HCT116 (cell line): ENCODE measurements at regions not wholly inside any gene's neighbourhood (a gene's known extent, or its start where the extent isn't known, plus 50 kb on each side); places are given as distances from the start of the nearest gene placed in this dataset.

Experiments
- ATAC-seq: fragments of 200-7000 bp; cut with Tn5 transposase; 2 replicates; pipeline ENCODE4 v1.9.1; 2020; ENCODE audit warnings: mild to moderate bottlenecking, moderate library complexity
- BruUV-seq: library from RNA; stranded (reverse); fragments of 400-500 nt; replicated peaks from 2 replicates; lab custom pipeline; 2021; lab: Mats Ljungman, UMichigan
- CTCF ChIA-PET: fragments of 300-600 bp; sonication (Branson Sonifier 250); formaldehyde crosslinking; loops from one replicate; lab custom pipeline; 2021; ENCODE audit warnings: antibody characterized with exemption; lab: Charles Lee
- POLR2A ChIA-PET: fragments of 300-600, 350-600 bp; sonication (Branson Sonifier 250); formaldehyde crosslinking; loops from one replicate; lab custom pipeline; 2021; ENCODE audit warnings: antibody characterized with exemption; lab: Charles Lee
- RAD21 ChIA-PET, 2 experiments: fragments of 300-600 bp; sonication (Branson Sonifier 250); formaldehyde crosslinking; loops; one replicate each; lab custom pipeline; 2023; ENCODE audit warnings: low total read pairs in 2 of 2; ENCODE audit not compliant: uncharacterized antibody in 2 of 2, unreplicated experiment in 2 of 2, low non-redundant PET in 1 of 2; lab: Charles Lee
- DNase-seq: peaks from one replicate; pipeline ENCODE4 v3.0.0-alpha.2; 2010; ENCODE audit warnings: low read depth, low spot score
- H2AFZ ChIP-seq: fragments of 200-600 bp; shearing (Covaris generic), sonication (generic); 2 replicates; pipeline ENCODE4 v1.6.1; 2017; ENCODE audit warnings: low read depth, mixed run types, mixed read lengths, antibody characterized with exemption, low read length; ENCODE audit not compliant: poor library complexity, severe bottlenecking
- H3K27ac ChIP-seq: 2 replicates; pipeline ENCODE4 v1.5.1; 2012; ENCODE audit warnings: low read depth, low read length
- H3K27me3 ChIP-seq: fragments of 200-600 bp; sonication (generic); 2 replicates; pipeline ENCODE4 v1.6.1; 2016; ENCODE audit warnings: mixed run types, low read length, mixed read lengths; ENCODE audit not compliant: insufficient read depth
- H3K36me3 ChIP-seq, 2 experiments: fragments of 200-500 bp in 1 of 2; fragments of 200-600 bp in 1 of 2; sonication (Bioruptor generic) in 1 of 2; sonication (generic) in 1 of 2; 2 replicates each; pipeline versions ENCODE4 v1.5.1 to v1.6.1; 2014 to 2016; ENCODE audit warnings: low read length in 2 of 2, inconsistent platforms in 1 of 2, mixed read lengths in 1 of 2, mixed run types in 1 of 2; ENCODE audit not compliant: insufficient read depth in 2 of 2, control insufficient read depth in 1 of 2
- H3K4me1 ChIP-seq, 2 experiments: fragments of 200-600 bp in 1 of 2; sonication (generic) in 1 of 2; 2 replicates each; pipeline versions ENCODE4 v1.5.1 to v1.6.1; 2012 to 2017; ENCODE audit warnings: low read length in 2 of 2, inconsistent platforms in 1 of 2, mild to moderate bottlenecking in 1 of 2, mixed read lengths in 1 of 2, mixed run types in 1 of 2, moderate library complexity in 1 of 2; ENCODE audit not compliant: insufficient read depth in 2 of 2, control insufficient read depth in 1 of 2
- H3K4me2 ChIP-seq: fragments of 200-600 bp; sonication (generic); 2 replicates; pipeline ENCODE4 v1.6.1; 2017; ENCODE audit warnings: mixed run types, low read length, mixed read lengths
- H3K4me3 ChIP-seq, 2 experiments: fragments of 200-600 bp in 1 of 2; sonication (generic) in 1 of 2; replicated peaks in 1 of 2; 2 replicates each; pipeline ENCODE4 v1.5.1; 2011 to 2016; ENCODE audit warnings: low read length in 2 of 2, control low read depth in 1 of 2, low read depth in 1 of 2, mild to moderate bottlenecking in 1 of 2, mixed read lengths in 1 of 2, mixed run types in 1 of 2
- H3K79me2 ChIP-seq: fragments of 200-600 bp; sonication (generic); 2 replicates; pipeline ENCODE4 v1.6.1; 2017; ENCODE audit warnings: mild to moderate bottlenecking, mixed run types, low read length, moderate library complexity, mixed read lengths; ENCODE audit not compliant: insufficient read depth
- H3K9ac ChIP-seq: fragments of 200-600 bp; sonication (generic); 2 replicates; pipeline ENCODE4 v1.6.1; 2016; ENCODE audit warnings: low read length, mixed read lengths
- H3K9me2 ChIP-seq: fragments of 200-600 bp; sonication (generic), shearing (Covaris generic); 2 replicates; pipeline ENCODE4 v1.6.1; 2017; ENCODE audit warnings: mixed run types, mild to moderate bottlenecking, moderate library complexity; ENCODE audit not compliant: insufficient read depth
- H3K9me3 ChIP-seq, 2 experiments: fragments of 200-500 bp in 1 of 2; fragments of 200-600 bp in 1 of 2; sonication (Bioruptor generic) in 1 of 2; sonication (generic) in 1 of 2; 2 replicates each; pipeline ENCODE4 v1.6.1; 2014 to 2017; ENCODE audit warnings: low read length in 2 of 2, mixed read lengths in 2 of 2, inconsistent platforms in 1 of 2, low read depth in 1 of 2, mild to moderate bottlenecking in 1 of 2, mixed run types in 1 of 2, moderate library complexity in 1 of 2; ENCODE audit not compliant: control insufficient read depth in 1 of 2, insufficient read depth in 1 of 2
- H4K20me1 ChIP-seq: fragments of 200-600 bp; sonication (generic), shearing (Covaris generic); 2 replicates; pipeline ENCODE4 v1.6.1; 2017; ENCODE audit warnings: mixed run types, mild to moderate bottlenecking, moderate library complexity; ENCODE audit not compliant: insufficient read depth
- ATF3 ChIP-seq: IDR thresholded peaks from 2 replicates; pipeline ENCODE4 v1.6.1; 2012
- ELF1 ChIP-seq: IDR thresholded peaks from 2 replicates; pipeline ENCODE4 v1.6.1; 2012; ENCODE audit warnings: low read depth, borderline replicate concordance
- MAX ChIP-seq: IDR thresholded peaks from 2 replicates; pipeline ENCODE4 v1.6.1; 2012
- POLR2A ChIP-seq: IDR thresholded peaks from 2 replicates; pipeline ENCODE4 v1.7.0; 2011; ENCODE audit warnings: borderline replicate concordance; ENCODE audit not compliant: insufficient read depth, insufficient read length; ENCODE audit errors: extremely low read depth
- REST ChIP-seq: IDR thresholded peaks from 2 replicates; pipeline ENCODE4 v1.6.1; 2012; ENCODE audit warnings: low read depth
- SIN3A ChIP-seq: IDR thresholded peaks from 2 replicates; pipeline ENCODE4 v1.6.1; 2012; ENCODE audit warnings: low read depth
- intact Hi-C: fragments of 100-400 bp; cut with micrococcal nuclease; formaldehyde crosslinking; loops from 2 replicates; pipeline ENCODE4 v1.10.0; 2022
- TF ChIP-seq, protein P1 (sequence below), 3 experiments: fragments of 200-600 bp in 1 of 3; sonication (generic) in 1 of 3; IDR thresholded peaks in 2 of 3; conservative IDR thresholded peaks in 1 of 3; 2 replicates each; pipeline ENCODE4 v1.5.1; 2012 to 2017; ENCODE audit warnings: low read depth in 2 of 3, low read length in 2 of 3, antibody characterized with exemption in 1 of 3, borderline replicate concordance in 1 of 3, control low read depth in 1 of 3, mild to moderate bottlenecking in 1 of 3, mixed read lengths in 1 of 3, mixed run types in 1 of 3, moderate library complexity in 1 of 3; ENCODE audit not compliant: insufficient read depth in 1 of 3

DNA sequence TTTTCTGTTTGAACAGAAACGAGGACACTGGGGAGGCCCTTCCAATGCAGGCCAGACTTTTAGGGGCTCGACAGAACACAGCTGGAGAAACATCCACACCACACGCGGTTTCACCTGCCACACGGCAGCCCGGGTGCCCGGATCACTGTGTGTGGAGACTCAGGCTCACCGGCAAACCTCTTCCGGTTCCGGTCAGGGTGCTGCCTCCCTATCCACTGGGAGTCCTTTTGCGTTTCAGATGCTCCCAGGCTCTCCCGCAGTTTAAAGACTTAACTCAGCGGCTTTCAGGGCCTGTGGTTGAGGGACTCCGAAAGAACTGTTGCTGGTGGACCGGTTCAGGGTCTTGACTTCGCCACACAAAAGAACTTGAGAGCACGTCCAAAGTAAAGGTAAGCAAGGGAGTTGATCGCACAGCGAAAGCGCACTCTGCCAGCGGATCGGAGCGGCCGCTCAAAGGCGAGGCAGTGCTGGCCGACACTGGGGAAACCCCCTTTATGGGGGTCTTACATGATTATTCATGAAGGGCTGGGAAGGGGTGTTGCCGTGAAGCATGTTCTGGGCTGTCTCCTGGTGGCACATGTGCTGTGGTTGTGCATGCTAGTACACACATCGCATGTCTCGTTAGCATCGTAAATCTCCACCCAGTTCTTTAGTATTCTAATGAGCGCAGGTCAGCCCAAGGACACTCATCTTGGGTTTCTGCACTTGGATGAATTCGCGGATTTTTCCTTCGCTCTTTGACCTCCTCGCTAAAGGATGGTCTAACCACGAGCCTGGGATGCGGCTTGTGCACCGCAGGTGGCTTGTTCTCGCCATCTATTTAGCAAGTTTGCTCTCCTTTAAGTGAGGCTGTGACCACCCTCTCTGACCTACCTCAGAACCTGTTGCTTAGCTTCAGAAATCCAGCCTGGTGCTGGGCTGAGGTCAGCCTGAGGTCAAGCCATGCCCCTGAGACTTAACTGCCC is 180.3 kb downstream of the CDH26 start:
- intact Hi-C loops, result no loop called here
- CTCF ChIA-PET, result no interaction called here
- RAD21 ChIA-PET, result no interaction called here
- Histone ChIP-seq H3K4me2 (no peak overlapping the region), H4K20me1 (no peaks in the 10 kb centered on the region), H3K79me2 (no peaks in the 10 kb centered on the region), H3K9me3 (no peaks in the 10 kb centered on the region), H3K9ac (no peak overlapping the region), H3K36me3 (no peaks in the 10 kb centered on the region), H3K27ac (no peak overlapping the region), H2AFZ (no peak overlapping the region), H3K4me3 (no peak overlapping the region), H3K4me1 (no peaks in the 10 kb centered on the region), H3K27me3 (0 out of 2 replicates have a peak, but pooled peaks cover 5% of the 10 kb centered on the region), H3K9me2 (no peaks in the 10 kb centered on the region)
- BruUV-seq, result no TSS peak
- DNase-seq (no peak), ATAC-seq (no peak)
- TF ChIP-seq, protein P1, sequence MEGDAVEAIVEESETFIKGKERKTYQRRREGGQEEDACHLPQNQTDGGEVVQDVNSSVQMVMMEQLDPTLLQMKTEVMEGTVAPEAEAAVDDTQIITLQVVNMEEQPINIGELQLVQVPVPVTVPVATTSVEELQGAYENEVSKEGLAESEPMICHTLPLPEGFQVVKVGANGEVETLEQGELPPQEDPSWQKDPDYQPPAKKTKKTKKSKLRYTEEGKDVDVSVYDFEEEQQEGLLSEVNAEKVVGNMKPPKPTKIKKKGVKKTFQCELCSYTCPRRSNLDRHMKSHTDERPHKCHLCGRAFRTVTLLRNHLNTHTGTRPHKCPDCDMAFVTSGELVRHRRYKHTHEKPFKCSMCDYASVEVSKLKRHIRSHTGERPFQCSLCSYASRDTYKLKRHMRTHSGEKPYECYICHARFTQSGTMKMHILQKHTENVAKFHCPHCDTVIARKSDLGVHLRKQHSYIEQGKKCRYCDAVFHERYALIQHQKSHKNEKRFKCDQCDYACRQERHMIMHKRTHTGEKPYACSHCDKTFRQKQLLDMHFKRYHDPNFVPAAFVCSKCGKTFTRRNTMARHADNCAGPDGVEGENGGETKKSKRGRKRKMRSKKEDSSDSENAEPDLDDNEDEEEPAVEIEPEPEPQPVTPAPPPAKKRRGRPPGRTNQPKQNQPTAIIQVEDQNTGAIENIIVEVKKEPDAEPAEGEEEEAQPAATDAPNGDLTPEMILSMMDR (IDR thresholded peaks at IDR 0.05 in 2 of 3, conservative IDR thresholded peaks at IDR 0.05 in 1 of 3; ENCODE audit: borderline replicate concordance in 1 of 3, insufficient read depth in 1 of 3, low read depth in 2 of 3, low read length in 2 of 3), result no peak
- TF ChIP-seq ELF1, result no peak
- POLR2A ChIA-PET, result no interaction called here

DNA sequence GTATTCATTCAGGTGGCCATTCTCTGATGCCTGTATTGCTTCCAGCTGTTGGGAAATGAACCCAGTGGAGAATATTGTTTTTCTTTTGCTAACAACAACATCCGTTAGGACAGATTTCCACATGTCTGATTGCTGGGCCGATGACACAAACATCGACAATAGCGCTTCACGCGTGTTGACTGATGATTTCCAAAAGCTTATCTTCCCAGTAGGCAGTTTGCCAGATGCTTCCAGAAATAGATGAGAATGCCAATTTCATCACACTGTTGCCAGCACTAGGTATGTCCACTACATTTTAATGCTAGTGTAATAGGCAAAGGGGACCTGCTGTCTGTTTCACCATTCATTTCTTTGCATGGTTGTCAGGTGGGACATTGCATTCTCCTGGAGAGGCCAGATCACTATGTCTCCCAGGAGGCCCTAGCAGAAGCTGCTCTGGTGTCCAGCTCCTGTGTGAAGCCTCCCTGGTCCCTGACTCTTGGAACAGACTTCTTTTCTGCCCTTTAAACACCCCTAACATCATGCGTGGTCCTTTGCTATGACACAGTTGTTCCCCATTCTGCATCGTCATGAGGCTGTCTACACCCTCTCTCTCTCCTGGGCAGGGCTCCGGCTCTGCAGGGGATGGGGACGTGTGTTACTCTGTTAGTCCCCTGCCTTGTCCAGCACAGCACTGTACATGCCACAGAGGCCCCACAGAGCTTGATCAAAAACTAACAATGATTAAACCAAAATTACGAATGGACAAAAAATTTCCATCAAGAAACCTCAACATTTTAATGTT is 181.6 kb downstream of the CDH26 start:
- Histone ChIP-seq H3K79me2 (no peaks in the 10 kb centered on the region), H3K9ac (no peak overlapping the region), H3K9me2 (no peaks in the 10 kb centered on the region), H3K4me2 (no peak overlapping the region), H3K36me3 (no peaks in the 10 kb centered on the region)
- DNase-seq, result no peak
- intact Hi-C loops, result no loop called here
- no peak for TF ChIP-seq MAX
- no peak for TF ChIP-seq ATF3
- no peak for TF ChIP-seq SIN3A
- no peak for TF ChIP-seq REST
- TF ChIP-seq POLR2A, result no peak
- TF ChIP-seq, all 23 proteins: peak for 0
- Histone ChIP-seq H3K4me1 (no peaks in the 10 kb centered on the region), H3K27ac (no peak overlapping the region), H2AFZ (no peak overlapping the region), H3K4me3 (no peak overlapping the region), H4K20me1 (no peaks in the 10 kb centered on the region), H3K9me3 (no peaks in the 10 kb centered on the region), H3K27me3 (0 out of 2 replicates have a peak, but pooled peaks cover 7% of the 10 kb centered on the region)
- BruUV-seq, result no TSS peak
- no peak for ATAC-seq
- CTCF ChIA-PET, result no interaction called here
- RAD21 ChIA-PET, result no interaction called here
- POLR2A ChIA-PET, result no interaction called here
